ENCODE measurements at regions not wholly inside any gene's neighbourhood (a gene's known extent, or its start where the extent isn't known, plus 50 kb on each side); places are given as distances from the start of the nearest gene placed in this dataset.
A peak's percentile ranks its signal among the peaks of the same experiment; 100 is the strongest.

DNA sequence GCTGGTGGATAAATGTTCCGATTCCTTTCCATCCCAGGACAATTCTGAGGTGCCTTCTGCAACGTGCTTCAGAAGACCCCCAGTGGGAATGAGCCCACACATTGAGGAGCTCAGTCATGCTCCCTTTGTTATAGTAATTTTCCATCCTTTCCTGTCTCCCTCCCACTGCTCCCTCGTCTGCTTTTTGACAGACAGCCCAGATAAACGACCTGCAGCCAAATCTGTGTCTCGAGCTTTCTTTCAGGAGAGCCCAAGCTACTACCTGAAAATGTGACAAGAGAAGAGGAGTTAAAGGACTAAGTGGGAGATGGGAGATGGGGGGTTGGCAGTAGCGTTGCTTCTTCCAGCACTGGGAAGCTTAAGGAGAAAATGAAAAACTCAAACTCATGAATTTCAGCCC lies 65.9 kb upstream of the LRRN2 start:
- WGBS, 2 experiments (ENCODE audit: extremely low coverage in 1 of 2, insufficient coverage in 1 of 2, insufficient read length in 1 of 2, insufficient replicate concordance in 2 of 2, low coverage in 1 of 2, low lambda C conversion rate in 2 of 2, missing lambda C conversion rate in 1 of 2) = 58% methylated on average over 6 of the region's 6 CpGs; no CpG with 5 or more reads in 1 of the 2 experiments

More for the DNA sequence above, 65.9 kb upstream of the LRRN2 start:
- ChIA-PET CTCF (ENCODE audit: partially characterized antibody) (interaction anchor here (0.8 to 13.3 kb wide), 32 partner anchors 12 to 393 kb away, joined by 3 to 239 read pairs (median 5); no protein-coding TSS in a partner anchor), POLR2A (ENCODE audit: partially characterized antibody) (interaction anchor here (0.8 kb wide), 1 partner anchor 173 kb away, joined by 3 read pairs; no protein-coding TSS in a partner anchor)
- no peak overlapping the region for H2BK12ac ChIP-seq (ENCODE audit: low read depth, low read length)
- H3K27ac ChIP-seq (ENCODE audit: low read depth, low read length) = no peak overlapping the region
- H3K79me1 ChIP-seq (ENCODE audit: low read depth, low read length) = no peaks in the 10 kb centered on the region
- no peak overlapping the region for H2BK120ac ChIP-seq (replicated peaks; ENCODE audit: low read depth, low read length)
- H3K27me3 ChIP-seq (replicated peaks in 1 of 4; ENCODE audit: control insufficient read depth in 3 of 4, extremely low read depth in 1 of 4, insufficient read depth in 3 of 4, low read length in 3 of 4) = no peaks in the 10 kb centered on the region
- H3K9ac ChIP-seq (replicated peaks in 1 of 4; ENCODE audit: extremely low read depth in 1 of 4, low read depth in 3 of 4, low read length in 3 of 4) = no peak overlapping the region
- peak overlapping the region; percentile 25; the same call in 1 of the 2 replicates for H3K18ac ChIP-seq (ENCODE audit: extremely low read depth, low read length)
- peak overlapping the region in 1 of 2 experiments; percentile 10; a peak in 1 of 4 replicates for H3K4me2 ChIP-seq (ENCODE audit: insufficient read depth in 1 of 2, low read depth in 2 of 2, low read length in 2 of 2)
- no peak overlapping the region for H2AFZ ChIP-seq (ENCODE audit: low read length)
- TF ChIP-seq SIX5 (IDR thresholded peaks at IDR 0.05; ENCODE audit: low read depth, low read length) (no peak), YY1 (IDR thresholded peaks at IDR 0.05; ENCODE audit: low read depth, low read length) (no peak), TAF1 (IDR thresholded peaks at IDR 0.05; ENCODE audit: low read depth, low read length) (no peak), KDM4A (IDR thresholded peaks at IDR 0.05; ENCODE audit: low read depth, low read length, severe bottlenecking) (no peak), BCL11A (IDR thresholded peaks at IDR 0.05; ENCODE audit: low read depth in 2 of 2, low read length in 2 of 2) (no peak), NRF1 (IDR thresholded peaks at IDR 0.05; ENCODE audit: low read depth, low read length) (no peak), GTF2F1 (IDR thresholded peaks at IDR 0.05; ENCODE audit: borderline replicate concordance, low read depth, low read length) (no peak), USF2 (IDR thresholded peaks at IDR 0.05; ENCODE audit: low read length) (no peak), HDAC6 (IDR thresholded peaks at IDR 0.05; ENCODE audit: low read depth, low read length) (no peak), SP4 (IDR thresholded peaks at IDR 0.05; ENCODE audit: low read length) (no peak), RFX5 (IDR thresholded peaks at IDR 0.05; ENCODE audit: borderline replicate concordance, low read depth, low read length) (no peak), RXRA (IDR thresholded peaks at IDR 0.05; ENCODE audit: insufficient read depth, low read depth, low read length) (no peak)
- H3K36me3 ChIP-seq (ENCODE audit: control insufficient read depth in 2 of 4, insufficient read depth in 4 of 4, low read length in 3 of 4) = no peaks in the 10 kb centered on the region
- H3K56ac ChIP-seq (replicated peaks; ENCODE audit: insufficient read length, low read depth, low read length) = no peak overlapping the region
- H2AK5ac ChIP-seq (ENCODE audit: low read depth, low read length) = no peak overlapping the region
- H2BK20ac ChIP-seq (ENCODE audit: low read length) = no peak overlapping the region
- no peak overlapping the region for H3K14ac ChIP-seq (ENCODE audit: insufficient read length)
- DNase-seq (ENCODE audit: low read depth in 1 of 2, low spot score in 2 of 2) (no peak), FAIRE-seq (no peak)
- no peak overlapping the region for H4K8ac ChIP-seq (ENCODE audit: extremely low read depth, insufficient read depth, low read length)
- no peak overlapping the region for H2BK15ac ChIP-seq (ENCODE audit: low read length)
- H4K91ac ChIP-seq (replicated peaks; ENCODE audit: insufficient read length, low read length) = no peak overlapping the region
- H3K23ac ChIP-seq (ENCODE audit: insufficient read length) = no peak overlapping the region
- H4K20me1 ChIP-seq (replicated peaks in 1 of 2; ENCODE audit: control insufficient read depth in 1 of 2, insufficient read depth in 2 of 2, low read length in 2 of 2) = no peaks in the 10 kb centered on the region
- no peak overlapping the region for H4K5ac ChIP-seq (ENCODE audit: insufficient read length, low read depth, low read length)
- H3K79me2 ChIP-seq (ENCODE audit: control insufficient read depth in 1 of 2, insufficient read depth in 2 of 2, low read length in 2 of 2) = no peaks in the 10 kb centered on the region
- H3K23me2 ChIP-seq (ENCODE audit: low read depth, low read length) = no peaks in the 10 kb centered on the region
- H3K9me3 ChIP-seq (ENCODE audit: insufficient read depth in 2 of 2, low read depth in 1 of 2, low read length in 1 of 2) = no peaks in the 10 kb centered on the region; a peak in 1 of 4 replicates
- H3K4me3 ChIP-seq (ENCODE audit: extremely low read depth in 1 of 4, insufficient read depth in 2 of 4, low read depth in 3 of 4, low read length in 4 of 4) = no peak overlapping the region
- H3K4ac ChIP-seq (replicated peaks; ENCODE audit: insufficient read length, low read depth, low read length) = peak overlapping the region; percentile 10
- H3K4me1 ChIP-seq (replicated peaks in 1 of 4; ENCODE audit: control insufficient read depth in 3 of 4, insufficient read depth in 4 of 4, low read length in 3 of 4) = peaks cover 0 to 7% (median 5%) of the 10 kb centered on the region in 4 experiments; a peak in 5 of 7 replicates
- no peak overlapping the region; the same call in 1 of the 2 replicates for H2BK5ac ChIP-seq (ENCODE audit: low read depth, low read length)
